Fibroblast of gingiva (primary cell): ENCODE measurements at regions not wholly inside any gene's neighbourhood (a gene's known extent, or its start where the extent isn't known, plus 50 kb on each side); places are given as distances from the start of the nearest gene placed in this dataset.
"Not testable (repeated sequence)": the region's sequence is repeated elsewhere in the genome, so short reads cannot be mapped to it uniquely, and the experiment has no call there.

ENCODE experiments used
- DNase-seq: peaks from one replicate; pipeline ENCODE4 v3.0.0-alpha.2; 2011; ENCODE audit warnings: low read depth

- DNase-seq: no peak
These were observed 213.1 kb downstream of the CDH26 start for GRCh38 chr20:60171313-60171712.

- DNase-seq: no peak
These were observed 213.5 kb downstream of the CDH26 start for GRCh38 chr20:60171738-60172137.

GRCh38 chr20:60172346-60172984 is 214.2 kb downstream of the CDH26 start:
- peak; percentile 41 for DNase-seq

- DNase-seq: no peak
These were observed 218.9 kb downstream of the CDH26 start for GRCh38 chr20:60177080-60177479.

GRCh38 chr20:60180986-60181385 is 222.8 kb downstream of the CDH26 start:
- DNase-seq: no peak

GRCh38 chr20:60186412-60186811 is 228.2 kb downstream of the CDH26 start:
- no peak for DNase-seq

- no peak for DNase-seq
These were observed 229.5 kb downstream of the CDH26 start for GRCh38 chr20:60187683-60188082.

- DNase-seq: no peak
These were observed 232.8 kb downstream of the CDH26 start for GRCh38 chr20:60191014-60191413.

- peak; percentile 12 for DNase-seq
These were observed 234.1 kb downstream of the CDH26 start for GRCh38 chr20:60192326-60192725.

GRCh38 chr20:60199132-60199531 is 240.9 kb downstream of the CDH26 start:
- DNase-seq: not testable (repeated sequence)

GRCh38 chr20:60199866-60200265 is 241.6 kb downstream of the CDH26 start:
- DNase-seq: no peak

- DNase-seq: no peak
These were observed 242.2 kb downstream of the CDH26 start for GRCh38 chr20:60200305-60200918.

GRCh38 chr20:60201198-60201835 is 243.1 kb downstream of the CDH26 start:
- DNase-seq: no peak

- DNase-seq: no peak
These were observed 243.8 kb downstream of the CDH26 start for GRCh38 chr20:60202046-60202445.

GRCh38 chr20:60203451-60203850 is 245.2 kb downstream of the CDH26 start:
- no peak for DNase-seq

GRCh38 chr20:60204601-60205000 is 246.4 kb downstream of the CDH26 start:
- DNase-seq: no peak

GRCh38 chr20:60206259-60206658 is 248.0 kb downstream of the CDH26 start:
- peak; percentile 4 for DNase-seq

GRCh38 chr20:60209048-60209447 is 250.8 kb downstream of the CDH26 start:
- no peak for DNase-seq

- DNase-seq: peak; percentile 36
These were observed 252.8 kb downstream of the CDH26 start for GRCh38 chr20:60210779-60211617.

GRCh38 chr20:60211618-60212463 is 253.6 kb downstream of the CDH26 start:
- no peak for DNase-seq

GRCh38 chr20:60212695-60213094 is 254.5 kb downstream of the CDH26 start:
- DNase-seq: no peak
